Ramos (cell line): ENCODE measurements at regions not wholly inside any gene's neighbourhood (a gene's known extent, or its start where the extent isn't known, plus 50 kb on each side); places are given as distances from the start of the nearest gene placed in this dataset.
"Not testable (repeated sequence)": the region's sequence is repeated elsewhere in the genome, so short reads cannot be mapped to it uniquely, and the experiment has no call there.

Experiments used
- in situ Hi-C: fragments of 300-500 bp; cut with MboI; formaldehyde crosslinking; loops from one replicate; pipeline ENCODE4 v1.14.3; 2022; ENCODE audit warnings: low sequenced_read_pairs; ENCODE audit not compliant: unreplicated experiment

DNA sequence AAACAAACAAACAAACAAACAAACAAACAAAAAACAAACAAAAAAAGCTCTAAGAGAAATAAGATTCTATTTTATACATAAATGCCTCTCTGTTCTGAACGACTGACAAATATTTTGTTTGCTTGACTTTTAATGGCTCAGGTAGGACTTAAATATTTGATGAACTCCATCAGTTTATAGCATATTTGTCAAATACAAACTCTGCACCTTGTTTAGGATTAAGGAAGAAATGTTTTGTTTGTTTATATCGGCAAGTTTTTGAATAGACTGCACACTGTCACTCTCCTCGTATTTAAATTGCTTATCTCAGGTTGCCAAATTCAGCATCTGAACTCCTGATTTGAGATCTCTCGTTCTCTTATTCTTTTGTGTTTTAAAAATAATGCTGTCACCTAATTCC is 1499.7 kb upstream of the SLC10A2 start:
- in situ Hi-C loops = no loop called here

- in situ Hi-C loops = no loop called here
Measured at GRCh38 chr13:104553896-104554295, 1487.7 kb upstream of the SLC10A2 start.

DNA sequence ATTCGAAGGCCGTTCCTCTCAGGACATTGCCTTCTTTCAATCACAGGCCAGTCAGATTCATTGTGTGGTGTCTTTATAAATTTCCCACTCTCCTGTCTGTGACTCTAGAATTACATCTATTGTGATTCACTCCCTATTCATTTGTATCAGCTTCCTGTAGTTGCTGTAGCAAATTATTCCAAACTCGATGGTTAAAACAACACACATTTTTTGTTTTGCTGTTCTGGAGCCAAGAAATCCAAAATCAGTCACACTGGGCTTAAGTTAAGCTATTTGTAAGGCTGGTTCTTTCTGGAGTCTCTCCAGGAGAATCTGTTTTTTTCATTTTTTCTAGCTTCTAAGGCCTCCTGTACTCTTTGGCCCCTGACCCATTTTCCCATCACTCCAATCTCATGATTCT is 1487.0 kb upstream of the SLC10A2 start:
- in situ Hi-C loops = no loop called here

GRCh38 chr13:104534847-104535246 is 1468.6 kb upstream of the SLC10A2 start:
- in situ Hi-C loops = no loop called here

DNA sequence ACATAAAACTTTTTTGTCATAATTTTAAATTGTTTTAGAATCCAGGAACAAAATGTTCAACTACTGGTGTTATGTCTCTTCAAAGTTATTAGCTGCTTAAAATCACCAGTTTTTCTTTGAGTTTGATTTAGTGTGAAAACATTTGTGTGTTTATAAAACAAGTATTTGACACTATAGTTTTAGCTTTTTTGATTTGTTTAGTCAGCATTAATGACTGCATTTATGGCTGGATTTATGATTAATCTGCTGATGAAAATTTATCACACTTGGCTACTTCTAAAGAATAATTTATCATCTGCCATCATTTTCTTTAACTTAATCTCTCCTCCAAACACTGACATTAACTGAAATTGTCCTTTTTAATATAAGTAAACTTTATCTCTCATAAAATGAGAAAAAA is 1465.9 kb upstream of the SLC10A2 start:
- in situ Hi-C loops = no loop called here

GRCh38 chr13:104530741-104531140 is 1464.5 kb upstream of the SLC10A2 start:
- in situ Hi-C loops = no loop called here

DNA sequence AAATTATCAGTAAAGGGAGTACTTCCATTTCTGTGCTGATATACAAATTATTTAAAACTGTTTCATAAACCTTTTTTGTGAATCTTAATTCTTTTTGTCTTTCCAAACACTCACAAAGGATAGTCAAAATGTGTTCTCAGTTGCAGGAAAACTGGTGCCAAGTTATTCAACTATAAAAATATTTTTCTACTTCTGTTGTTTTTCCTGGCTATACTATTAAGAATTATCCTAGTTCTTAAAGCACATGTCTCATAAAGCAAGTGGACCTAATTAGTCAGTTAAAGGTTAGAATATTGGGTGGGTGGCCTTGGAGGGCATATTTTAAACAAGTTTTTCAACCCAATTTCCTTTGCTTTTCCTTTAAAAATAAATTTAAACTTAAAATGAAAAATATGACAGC is 1460.3 kb upstream of the SLC10A2 start:
- in situ Hi-C loops = no loop called here

- in situ Hi-C loops = no loop called here
Measured at GRCh38 chr13:104525467-104525866, 1459.2 kb upstream of the SLC10A2 start.

DNA sequence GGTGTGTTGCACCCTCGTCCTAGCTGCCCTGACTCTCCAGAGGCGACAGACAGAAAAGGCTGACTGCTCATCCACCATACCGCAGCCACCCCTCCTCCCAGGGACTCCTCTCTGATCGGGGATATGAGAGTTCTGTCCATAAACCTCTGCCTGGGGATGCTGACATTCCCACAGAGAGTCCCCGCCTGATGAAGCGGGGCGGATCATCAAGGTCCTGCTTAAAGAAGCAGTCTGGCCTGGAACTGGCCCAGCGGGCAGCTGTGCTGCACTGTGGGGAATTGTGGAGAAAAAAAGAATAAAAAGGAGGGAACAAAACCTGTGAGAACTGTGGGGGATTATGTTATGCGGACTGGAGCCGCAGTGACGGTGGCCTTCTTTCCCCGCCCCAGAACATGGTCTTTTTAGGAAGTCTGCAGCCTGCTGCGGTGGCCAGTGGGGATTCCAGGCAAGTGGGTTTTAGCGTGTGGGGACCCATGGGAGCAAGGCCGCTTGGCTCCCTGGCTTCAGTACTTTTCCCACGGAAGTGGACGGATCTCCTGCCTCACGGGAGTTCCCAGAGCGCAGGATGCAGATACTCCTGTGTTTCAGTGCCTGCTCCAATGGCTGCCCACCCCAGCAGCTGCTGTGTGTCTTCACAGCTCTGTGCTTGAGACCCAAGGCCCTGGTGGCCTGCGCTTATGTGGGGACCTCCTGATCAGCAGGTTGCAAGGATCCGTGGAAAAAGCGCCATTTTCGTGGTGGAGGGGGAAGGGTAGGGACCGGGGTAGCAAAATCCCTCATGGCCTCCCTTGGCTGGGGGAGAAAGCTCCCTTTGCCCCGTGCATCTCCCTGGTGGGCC is 1456.2 kb upstream of the SLC10A2 start:
- in situ Hi-C loops = no loop called here

DNA sequence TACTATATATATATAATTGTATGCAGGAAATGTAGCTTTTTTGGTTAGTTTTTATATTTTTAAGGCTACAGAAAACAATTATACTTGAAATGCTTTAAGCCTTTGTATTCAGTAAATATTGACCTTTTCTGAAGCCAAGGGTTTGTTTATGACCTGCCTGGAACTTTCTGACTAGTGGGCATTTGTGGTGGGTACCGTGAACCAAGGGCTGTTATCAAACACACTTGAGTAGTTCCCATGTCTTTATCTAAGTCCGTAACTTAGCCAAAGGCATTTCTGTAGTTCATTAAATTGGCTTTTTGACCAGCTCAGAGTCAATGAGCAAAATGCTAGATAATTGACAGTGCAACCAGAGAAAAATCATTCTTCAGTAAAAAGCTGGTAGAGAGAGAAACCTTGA is 1444.2 kb upstream of the SLC10A2 start:
- in situ Hi-C loops = no loop called here

DNA sequence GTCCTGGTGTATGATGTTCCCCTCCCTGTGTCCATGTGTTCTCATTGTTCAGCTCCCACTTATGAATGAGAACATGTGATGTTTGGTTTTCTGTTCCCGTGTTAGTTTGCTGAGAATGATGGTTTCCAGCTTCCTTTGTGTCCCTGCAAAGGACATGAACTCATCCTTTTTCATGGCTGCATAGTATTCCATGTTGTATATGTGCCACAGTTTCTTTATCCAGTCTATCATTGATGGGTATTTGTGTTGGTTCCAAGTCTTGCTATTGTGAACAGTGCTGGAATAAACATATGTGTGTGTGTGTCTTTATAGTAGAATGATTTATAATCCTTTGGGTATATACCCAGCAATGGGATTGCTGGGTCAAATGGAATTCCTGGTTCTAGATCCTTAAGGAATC is 1427.3 kb upstream of the SLC10A2 start:
- in situ Hi-C loops = not testable (repeated sequence)

DNA sequence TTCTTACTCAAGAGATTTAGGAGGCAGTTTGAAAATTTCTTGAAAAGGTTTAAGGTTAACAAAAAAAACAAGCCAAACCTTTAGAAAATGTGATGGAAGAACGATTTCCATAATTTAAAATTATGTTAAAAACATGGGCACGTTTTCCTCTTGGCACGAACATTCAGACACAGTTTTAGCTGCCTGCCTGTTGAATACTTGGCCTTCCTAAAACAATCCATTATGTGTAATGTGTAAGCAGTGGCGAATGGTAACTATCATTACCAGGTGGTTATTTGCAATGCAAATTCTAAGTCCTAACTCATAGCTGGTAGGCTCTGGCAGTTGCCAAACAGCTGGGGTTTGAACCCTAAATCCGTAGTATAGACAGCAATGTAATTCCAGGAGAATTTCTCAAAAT is 1425.7 kb upstream of the SLC10A2 start:
- in situ Hi-C loops = no loop called here

DNA sequence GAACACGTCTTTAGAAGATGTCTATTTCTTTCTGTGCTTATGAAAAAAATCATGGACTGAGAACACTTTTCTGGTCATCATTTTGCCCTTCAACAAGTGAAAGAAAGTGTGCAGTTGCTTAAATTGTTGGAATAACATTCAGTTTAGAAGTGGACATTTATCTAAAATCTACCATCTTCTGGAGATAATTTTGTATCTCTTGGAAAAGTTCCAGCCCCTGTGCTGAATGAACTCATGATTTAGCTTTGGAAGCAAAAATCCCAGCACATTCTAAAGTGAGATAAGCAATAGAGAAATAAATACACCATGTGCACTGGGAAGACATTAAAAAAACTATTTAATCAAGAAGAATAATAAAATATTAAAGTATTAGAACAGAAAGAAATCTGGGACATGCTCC is 1420.8 kb upstream of the SLC10A2 start:
- in situ Hi-C loops = no loop called here

DNA sequence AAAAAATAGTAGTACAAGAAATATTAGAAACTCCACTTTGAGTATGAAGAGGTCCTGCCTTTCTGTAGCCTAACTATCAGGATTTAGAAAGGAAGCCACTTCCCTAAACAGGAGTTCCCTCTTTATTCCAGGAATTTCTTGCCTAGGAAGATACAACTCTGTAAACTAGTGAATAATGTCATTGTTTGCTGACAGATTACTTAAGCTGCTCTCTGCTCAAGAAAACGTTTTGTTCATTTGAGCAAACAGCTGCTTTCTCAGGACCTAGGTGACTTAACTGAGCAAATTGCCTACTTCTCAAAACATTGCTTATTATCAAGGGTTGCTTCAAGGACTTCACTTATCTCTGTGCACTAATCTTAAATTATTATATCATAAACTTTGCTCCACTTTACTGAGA is 1419.4 kb upstream of the SLC10A2 start:
- in situ Hi-C loops = no loop called here

DNA sequence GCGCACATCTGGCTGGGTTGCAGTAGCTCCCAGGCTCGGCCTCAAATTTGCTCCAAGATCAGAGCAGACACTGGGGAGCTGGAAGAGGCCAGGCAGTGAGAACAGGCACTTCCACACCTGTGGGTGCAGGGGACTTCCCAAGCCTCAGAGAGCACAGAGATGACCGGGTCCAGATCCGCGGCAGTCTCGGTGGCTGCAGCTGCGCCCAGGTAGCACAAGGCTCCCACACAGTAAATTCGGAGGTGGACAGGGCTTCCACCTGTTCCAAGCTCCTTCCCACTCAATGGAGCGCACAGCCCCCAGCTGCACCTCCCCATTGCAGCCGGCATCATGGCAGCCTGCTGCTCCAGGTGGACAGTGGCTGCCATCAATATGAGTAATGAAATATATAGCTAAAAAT is 1417.4 kb upstream of the SLC10A2 start:
- in situ Hi-C loops = no loop called here

- in situ Hi-C loops = no loop called here
Measured at GRCh38 chr13:104477261-104477660, 1411.0 kb upstream of the SLC10A2 start.

- in situ Hi-C loops = no loop called here
Measured at GRCh38 chr13:104473936-104474335, 1407.7 kb upstream of the SLC10A2 start.

DNA sequence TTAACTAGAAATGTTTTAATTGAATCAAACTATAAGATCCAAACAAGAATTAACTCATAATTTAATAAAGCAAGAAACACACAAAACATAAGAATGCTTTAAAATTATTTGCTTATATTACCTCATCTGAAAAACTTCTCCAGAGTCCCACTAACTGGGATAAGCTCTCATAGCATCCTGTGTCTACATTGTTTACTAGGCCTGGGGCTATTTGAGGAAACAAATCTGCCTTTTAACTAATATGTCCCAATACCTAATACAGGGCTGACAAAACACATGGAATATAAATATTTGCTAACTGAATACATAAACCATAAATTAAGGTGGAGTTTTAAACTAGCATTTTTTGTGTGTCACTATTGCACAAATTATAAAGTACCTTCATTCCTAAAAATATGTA is 1399.8 kb upstream of the SLC10A2 start:
- in situ Hi-C loops = no loop called here

DNA sequence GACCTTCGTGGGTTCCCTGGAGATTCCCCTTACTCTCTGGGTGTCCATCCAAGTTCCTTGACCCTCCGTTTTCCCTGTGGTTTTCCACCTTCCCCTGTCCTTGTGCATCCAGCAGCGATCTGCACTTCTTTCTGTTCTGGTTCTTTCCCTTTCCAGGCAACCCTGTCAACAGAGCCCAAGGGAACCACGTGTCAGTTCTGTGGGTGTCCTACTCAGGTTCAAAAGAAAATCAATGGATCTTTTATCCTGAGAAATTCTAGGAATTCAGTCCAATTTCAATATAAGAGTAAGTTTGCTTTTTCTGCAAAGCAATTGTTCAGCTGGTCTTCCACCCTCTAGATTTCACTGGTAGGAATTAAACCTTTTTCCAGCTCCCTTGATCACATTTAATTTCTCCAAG is 1394.8 kb upstream of the SLC10A2 start:
- in situ Hi-C loops = no loop called here

DNA sequence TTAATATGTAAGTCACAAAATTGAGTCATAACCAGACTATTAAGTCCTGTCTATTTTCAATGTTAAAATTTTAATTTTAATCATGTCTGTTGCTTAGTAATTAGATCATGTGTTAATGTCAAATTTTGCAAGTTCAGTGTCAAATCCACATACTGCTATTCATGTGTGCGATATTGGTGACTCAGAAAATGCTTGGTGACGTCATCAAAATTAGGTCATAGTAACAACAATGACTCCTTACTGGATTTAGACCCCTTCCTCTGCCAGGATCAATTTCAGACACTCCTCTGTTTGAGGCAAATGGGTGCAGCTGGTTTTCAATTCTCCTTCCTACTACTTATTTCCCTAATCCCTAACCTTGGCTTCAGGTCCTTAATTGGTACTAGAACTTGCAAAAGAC is 1394.3 kb upstream of the SLC10A2 start:
- in situ Hi-C loops = no loop called here

- in situ Hi-C loops = no loop called here
Measured at GRCh38 chr13:104450006-104450405, 1383.8 kb upstream of the SLC10A2 start.

DNA sequence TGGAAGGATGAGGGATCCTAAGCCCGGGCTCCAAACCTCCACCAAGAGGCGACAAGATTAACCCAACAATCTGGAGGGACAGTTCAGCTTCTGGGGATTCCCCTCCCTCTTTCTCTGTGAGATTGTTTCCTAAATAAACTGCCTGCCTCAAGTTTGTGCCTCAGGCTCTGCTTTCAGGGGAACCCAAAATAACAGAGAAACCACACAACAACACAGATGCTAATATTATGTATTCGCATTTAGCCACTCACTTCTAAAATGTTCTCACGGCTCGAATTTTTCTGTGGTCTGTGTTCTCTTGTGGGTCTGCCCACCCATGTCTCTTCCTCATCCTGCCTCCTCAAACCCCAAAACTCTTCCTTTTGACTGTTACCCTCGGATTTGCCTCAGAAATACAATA is 1381.1 kb upstream of the SLC10A2 start:
- in situ Hi-C loops = no loop called here
